ENCODE measurements at regions not wholly inside any gene's neighbourhood (a gene's known extent, or its start where the extent isn't known, plus 50 kb on each side); places are given as distances from the start of the nearest gene placed in this dataset.

DNA sequence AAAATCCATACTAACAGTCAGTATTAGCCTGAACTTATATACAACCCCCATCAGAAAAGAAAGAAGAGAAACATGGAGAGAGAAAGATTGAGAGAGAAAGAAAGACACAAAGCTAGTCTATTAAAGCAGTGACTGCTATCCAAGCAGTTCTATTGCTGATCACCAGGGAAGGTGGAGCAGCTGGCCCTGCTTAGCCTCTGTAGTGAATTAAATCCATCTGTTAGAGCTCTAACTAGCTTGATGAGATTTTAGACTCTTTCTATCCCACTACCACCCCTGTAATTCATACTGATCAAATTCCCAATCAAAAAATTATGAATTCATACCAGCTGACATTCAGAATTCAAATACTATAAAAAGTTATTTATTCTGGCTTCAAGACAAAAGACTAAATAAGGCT lies 486.0 kb upstream of the LRRN3 start:
- H3K4me3 ChIP-seq (ENCODE audit: low read depth, low read length): no peak overlapping the region
- TF ChIP-seq, protein P1, sequence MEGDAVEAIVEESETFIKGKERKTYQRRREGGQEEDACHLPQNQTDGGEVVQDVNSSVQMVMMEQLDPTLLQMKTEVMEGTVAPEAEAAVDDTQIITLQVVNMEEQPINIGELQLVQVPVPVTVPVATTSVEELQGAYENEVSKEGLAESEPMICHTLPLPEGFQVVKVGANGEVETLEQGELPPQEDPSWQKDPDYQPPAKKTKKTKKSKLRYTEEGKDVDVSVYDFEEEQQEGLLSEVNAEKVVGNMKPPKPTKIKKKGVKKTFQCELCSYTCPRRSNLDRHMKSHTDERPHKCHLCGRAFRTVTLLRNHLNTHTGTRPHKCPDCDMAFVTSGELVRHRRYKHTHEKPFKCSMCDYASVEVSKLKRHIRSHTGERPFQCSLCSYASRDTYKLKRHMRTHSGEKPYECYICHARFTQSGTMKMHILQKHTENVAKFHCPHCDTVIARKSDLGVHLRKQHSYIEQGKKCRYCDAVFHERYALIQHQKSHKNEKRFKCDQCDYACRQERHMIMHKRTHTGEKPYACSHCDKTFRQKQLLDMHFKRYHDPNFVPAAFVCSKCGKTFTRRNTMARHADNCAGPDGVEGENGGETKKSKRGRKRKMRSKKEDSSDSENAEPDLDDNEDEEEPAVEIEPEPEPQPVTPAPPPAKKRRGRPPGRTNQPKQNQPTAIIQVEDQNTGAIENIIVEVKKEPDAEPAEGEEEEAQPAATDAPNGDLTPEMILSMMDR (IDR thresholded peaks at IDR 0.05; ENCODE audit: control insufficient read depth, extremely low read depth, insufficient read depth): no peak
- DNase-seq (ENCODE audit: low read depth): no peak

DNA sequence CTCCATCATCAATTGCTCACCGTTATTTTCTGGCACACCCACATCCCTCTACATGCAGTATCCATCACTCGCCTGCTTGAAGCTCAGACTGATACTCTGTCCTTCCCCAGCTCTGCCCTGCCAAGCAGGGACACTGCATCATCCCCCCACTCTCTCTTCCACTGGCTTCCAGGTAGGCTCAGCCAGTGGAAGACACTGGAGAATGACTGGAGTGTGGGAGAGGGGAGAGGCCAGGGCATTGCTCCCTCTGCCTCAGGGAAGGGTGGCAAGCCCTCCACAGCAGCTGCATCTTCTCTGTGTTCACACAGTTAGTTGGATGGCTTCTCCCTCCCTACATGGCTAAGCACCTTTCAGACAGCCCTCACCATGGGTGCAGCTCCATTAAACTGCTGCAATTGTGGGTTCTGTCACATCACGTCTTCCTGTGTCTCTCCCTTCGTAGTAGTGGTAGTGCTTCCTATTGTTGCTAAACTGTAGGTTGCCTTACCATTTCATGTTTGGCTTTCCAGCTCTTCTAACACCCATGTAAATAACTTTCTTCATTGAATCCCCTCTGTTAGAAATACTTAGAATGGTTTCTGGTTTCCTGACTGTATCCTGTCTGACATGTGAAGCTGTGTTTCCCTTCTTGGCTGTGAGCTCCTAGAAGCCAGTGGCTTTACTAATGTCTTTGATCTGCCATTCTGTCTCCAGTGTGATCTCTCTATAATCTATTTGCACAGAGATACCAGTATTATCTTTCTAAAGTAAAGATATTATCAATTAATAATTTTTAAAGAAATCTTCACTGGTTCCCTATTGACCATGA lies 483.7 kb upstream of the LRRN3 start:
- TF ChIP-seq, protein P1 (IDR thresholded peaks at IDR 0.05; ENCODE audit: control insufficient read depth, extremely low read depth, insufficient read depth): no peak
- H3K4me3 ChIP-seq (ENCODE audit: low read depth, low read length): no peak overlapping the region
- no peak for DNase-seq (ENCODE audit: low read depth)

DNA sequence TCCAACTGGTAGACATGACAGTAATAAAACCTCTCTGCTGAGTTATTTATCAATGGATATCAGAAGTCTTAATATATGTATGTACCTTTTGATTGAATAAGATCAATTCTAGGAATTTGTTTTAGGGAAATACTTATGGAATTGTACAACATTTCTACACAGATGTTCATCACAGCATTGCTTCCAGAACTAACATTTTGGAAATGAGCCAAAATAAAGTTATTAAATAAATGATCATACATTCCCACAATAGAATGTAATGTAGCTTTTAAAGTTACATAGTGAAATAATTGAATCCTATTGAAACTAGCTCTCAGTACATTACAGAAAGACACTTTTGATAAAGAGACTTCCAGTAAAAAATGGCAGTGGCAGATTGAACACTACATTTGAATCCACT lies 481.6 kb upstream of the LRRN3 start:
- TF ChIP-seq, protein P1 (IDR thresholded peaks at IDR 0.05; ENCODE audit: control insufficient read depth, extremely low read depth, insufficient read depth): no peak
- no peak overlapping the region for H3K4me3 ChIP-seq (ENCODE audit: low read depth, low read length)
- no peak for DNase-seq (ENCODE audit: low read depth)

DNA sequence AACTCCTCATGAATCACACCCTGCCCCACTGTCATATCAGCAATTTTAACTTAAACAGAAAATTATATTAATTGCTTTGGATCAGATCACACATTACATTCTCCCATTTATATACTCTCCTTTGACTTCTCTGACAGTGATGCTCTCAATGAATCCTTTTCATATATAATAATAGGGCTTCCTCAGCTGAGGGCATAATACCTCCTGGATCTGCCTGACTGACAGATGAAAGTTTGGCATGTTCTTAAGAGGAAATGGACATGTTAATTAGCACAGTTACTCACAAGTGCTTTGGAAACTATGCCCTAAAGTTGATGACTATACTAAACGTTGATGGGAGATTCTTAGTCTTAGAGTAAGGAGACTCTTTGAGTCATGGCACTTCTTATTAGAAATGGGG lies 478.2 kb upstream of the LRRN3 start:
- H3K4me3 ChIP-seq (ENCODE audit: low read depth, low read length): no peak overlapping the region
- DNase-seq (ENCODE audit: low read depth): no peak
- TF ChIP-seq, protein P1 (IDR thresholded peaks at IDR 0.05; ENCODE audit: control insufficient read depth, extremely low read depth, insufficient read depth): no peak
